ENCODE measurements at regions not wholly inside any gene's neighbourhood (a gene's known extent, or its start where the extent isn't known, plus 50 kb on each side); places are given as distances from the start of the nearest gene placed in this dataset.

DNA sequence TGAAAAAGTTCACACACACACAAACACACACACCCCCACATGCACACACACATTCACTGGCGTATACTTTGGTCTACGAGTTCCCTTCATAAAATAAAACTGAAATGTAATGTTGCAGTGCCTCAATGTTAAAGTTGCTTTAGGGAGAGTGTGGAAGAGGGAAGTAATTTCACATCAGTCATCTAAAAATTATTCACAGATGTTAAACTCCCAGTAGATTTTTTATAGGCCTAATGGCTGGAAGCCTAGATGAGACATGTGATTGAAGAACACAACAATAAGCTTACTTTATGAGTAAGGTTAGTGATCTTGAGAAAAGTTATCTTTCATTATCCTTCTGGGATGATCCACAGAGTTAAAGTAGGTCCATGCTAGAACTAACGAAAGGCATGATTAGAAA lies 506.7 kb upstream of the CNTNAP5 start:
- TF ChIP-seq, protein P1, sequence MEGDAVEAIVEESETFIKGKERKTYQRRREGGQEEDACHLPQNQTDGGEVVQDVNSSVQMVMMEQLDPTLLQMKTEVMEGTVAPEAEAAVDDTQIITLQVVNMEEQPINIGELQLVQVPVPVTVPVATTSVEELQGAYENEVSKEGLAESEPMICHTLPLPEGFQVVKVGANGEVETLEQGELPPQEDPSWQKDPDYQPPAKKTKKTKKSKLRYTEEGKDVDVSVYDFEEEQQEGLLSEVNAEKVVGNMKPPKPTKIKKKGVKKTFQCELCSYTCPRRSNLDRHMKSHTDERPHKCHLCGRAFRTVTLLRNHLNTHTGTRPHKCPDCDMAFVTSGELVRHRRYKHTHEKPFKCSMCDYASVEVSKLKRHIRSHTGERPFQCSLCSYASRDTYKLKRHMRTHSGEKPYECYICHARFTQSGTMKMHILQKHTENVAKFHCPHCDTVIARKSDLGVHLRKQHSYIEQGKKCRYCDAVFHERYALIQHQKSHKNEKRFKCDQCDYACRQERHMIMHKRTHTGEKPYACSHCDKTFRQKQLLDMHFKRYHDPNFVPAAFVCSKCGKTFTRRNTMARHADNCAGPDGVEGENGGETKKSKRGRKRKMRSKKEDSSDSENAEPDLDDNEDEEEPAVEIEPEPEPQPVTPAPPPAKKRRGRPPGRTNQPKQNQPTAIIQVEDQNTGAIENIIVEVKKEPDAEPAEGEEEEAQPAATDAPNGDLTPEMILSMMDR (IDR thresholded peaks at IDR 0.05), result no peak
- TF ChIP-seq TCF7L2 (IDR thresholded peaks at IDR 0.05; ENCODE audit: low read depth, low read length) (no peak), SIN3A (IDR thresholded peaks at IDR 0.05; ENCODE audit: borderline replicate concordance, insufficient read depth, low read depth, low read length) (no peak)

All from Panc1 (cell line).